ENCODE measurements at regions not wholly inside any gene's neighbourhood (a gene's known extent, or its start where the extent isn't known, plus 50 kb on each side); places are given as distances from the start of the nearest gene placed in this dataset.

DNA sequence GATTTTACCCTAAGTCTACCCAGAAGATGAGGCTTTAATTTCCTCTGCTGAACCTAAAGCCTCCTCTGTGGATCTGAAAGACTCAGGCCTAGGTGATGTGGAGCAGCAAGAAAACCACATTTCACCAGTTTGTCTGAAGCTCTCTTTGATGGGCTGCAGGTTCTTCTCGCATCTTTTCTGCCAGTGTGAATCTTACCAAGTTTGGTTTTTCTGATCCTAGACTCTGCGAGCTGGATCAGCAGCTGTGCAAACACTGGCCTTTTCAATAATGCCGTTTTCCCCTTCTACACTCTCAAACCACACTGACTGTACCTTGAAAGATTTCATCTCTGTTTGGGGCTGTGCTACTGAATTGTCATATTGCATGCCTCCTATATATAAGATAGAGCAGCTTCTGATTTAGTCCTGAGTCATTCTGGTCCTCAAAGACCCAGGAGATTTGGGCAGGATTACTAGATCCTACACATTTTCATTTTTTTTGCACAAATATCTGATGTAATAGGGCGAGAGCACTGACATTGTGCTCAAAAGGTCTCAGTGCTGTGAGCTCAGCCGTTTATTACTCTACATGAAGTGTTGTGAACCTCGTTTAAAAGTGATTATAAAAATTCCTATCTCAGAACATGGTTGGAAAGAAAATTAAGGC, 133.6 kb upstream of the FAM9C start:
- TF ChIP-seq CTCF (IDR thresholded peaks at IDR 0.05) (no peak), POLR2A (IDR thresholded peaks at IDR 0.05) (no peak), EP300 (IDR thresholded peaks at IDR 0.05) (no peak), POLR2AphosphoS5 (IDR thresholded peaks at IDR 0.05) (no peak)
